ENCODE measurements at regions not wholly inside any gene's neighbourhood (a gene's known extent, or its start where the extent isn't known, plus 50 kb on each side); places are given as distances from the start of the nearest gene placed in this dataset.

GRCh38 chr12:94039199-94039840 is 109.1 kb upstream of the PLXNC1 start:
- no peak overlapping the region for H3K27ac ChIP-seq (ENCODE audit: low read depth in 1 of 3, low read length in 2 of 3)
- H3K27me3 ChIP-seq (ENCODE audit: control insufficient read depth in 3 of 3, insufficient read depth in 3 of 3, low read length in 3 of 3): no peaks in the 10 kb centered on the region
- H3K9me3 ChIP-seq (ENCODE audit: control insufficient read depth in 2 of 2, insufficient read depth in 1 of 2, low read depth in 1 of 2, low read length in 1 of 2): peaks cover 0 to 13% of the 10 kb centered on the region in 2 donors
- no peak overlapping the region for H3K4me3 ChIP-seq (ENCODE audit: low read depth in 1 of 3, low read length in 3 of 3)
- no peaks in the 10 kb centered on the region for H3K4me1 ChIP-seq (ENCODE audit: control insufficient read depth in 3 of 3, insufficient read depth in 2 of 3, low read depth in 1 of 3, low read length in 2 of 3)
- no peaks in the 10 kb centered on the region for H3K36me3 ChIP-seq (ENCODE audit: control insufficient read depth in 3 of 3, insufficient read depth in 2 of 3, low read depth in 1 of 3, low read length in 3 of 3)
- no peak for DNase-seq
- FAIRE-seq: no peak

DNA sequence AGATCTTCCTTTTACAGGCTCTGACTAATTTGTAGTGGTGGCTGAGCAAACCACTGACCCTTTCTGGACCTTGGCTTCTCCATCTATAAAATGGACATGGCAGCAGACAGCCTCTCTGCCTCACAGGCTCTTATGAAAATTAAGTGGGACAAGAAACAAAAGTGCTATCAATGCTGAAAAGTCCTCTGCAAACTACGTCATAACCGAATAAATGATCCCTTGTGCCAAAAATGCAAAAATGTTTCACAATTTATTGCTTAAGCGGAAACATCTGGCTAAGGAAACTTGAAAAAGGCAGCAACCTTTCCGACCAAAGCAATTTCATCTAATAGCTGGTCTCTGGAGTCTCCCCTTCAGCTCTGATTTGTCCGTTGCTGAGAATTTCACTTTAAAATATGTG is 108.5 kb upstream of the PLXNC1 start:
- no peak for FAIRE-seq
- no peaks in the 10 kb centered on the region for H3K27me3 ChIP-seq (ENCODE audit: control insufficient read depth in 3 of 3, insufficient read depth in 3 of 3, low read length in 3 of 3)
- WGBS, 3 donors: 73 to 92% (median 84%) methylated on average over 5 of the region's 5 CpGs
- H3K9me3 ChIP-seq (ENCODE audit: control insufficient read depth in 2 of 2, insufficient read depth in 1 of 2, low read depth in 1 of 2, low read length in 1 of 2): peaks cover 0 to 9% of the 10 kb centered on the region in 2 donors
- H3K36me3 ChIP-seq (ENCODE audit: control insufficient read depth in 3 of 3, insufficient read depth in 2 of 3, low read depth in 1 of 3, low read length in 3 of 3): no peaks in the 10 kb centered on the region
- no peak overlapping the region for H3K27ac ChIP-seq (ENCODE audit: low read depth in 1 of 3, low read length in 2 of 3)
- no peak overlapping the region for H3K4me3 ChIP-seq (ENCODE audit: low read depth in 1 of 3, low read length in 3 of 3)
- DNase-seq: no peak
- no peaks in the 10 kb centered on the region for H3K4me1 ChIP-seq (ENCODE audit: control insufficient read depth in 3 of 3, insufficient read depth in 2 of 3, low read depth in 1 of 3, low read length in 2 of 3)

DNA sequence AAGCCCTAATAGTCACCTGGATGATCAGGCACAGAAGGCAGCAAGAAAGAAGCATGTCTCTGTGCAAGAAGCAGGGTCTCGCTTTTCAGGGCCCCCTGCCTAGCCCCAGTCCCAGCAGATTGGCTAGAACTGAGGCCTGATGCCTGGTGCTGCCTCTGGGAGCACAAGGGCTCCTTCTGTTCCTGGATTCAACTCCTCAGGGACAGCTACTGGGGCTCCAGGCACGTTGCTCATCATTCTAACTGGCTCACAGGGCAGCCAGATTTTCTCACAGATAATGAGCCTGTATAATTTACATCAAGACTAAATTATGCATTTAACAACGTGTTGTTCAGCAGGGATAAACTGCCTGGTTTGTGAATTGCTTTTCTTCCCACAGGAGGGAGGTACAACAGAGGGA is 106.5 kb upstream of the PLXNC1 start:
- Histone ChIP-seq H3K27me3 (ENCODE audit: control insufficient read depth in 3 of 3, insufficient read depth in 3 of 3, low read length in 3 of 3) (no peaks in the 10 kb centered on the region), H3K9me3 (ENCODE audit: control insufficient read depth in 2 of 2, insufficient read depth in 1 of 2, low read depth in 1 of 2, low read length in 1 of 2) (peaks cover 0 to 9% of the 10 kb centered on the region in 2 donors), H3K27ac (ENCODE audit: low read depth in 1 of 3, low read length in 2 of 3) (no peak overlapping the region), H3K36me3 (ENCODE audit: control insufficient read depth in 3 of 3, insufficient read depth in 2 of 3, low read depth in 1 of 3, low read length in 3 of 3) (no peaks in the 10 kb centered on the region), H3K4me1 (ENCODE audit: control insufficient read depth in 3 of 3, insufficient read depth in 2 of 3, low read depth in 1 of 3, low read length in 2 of 3) (no peaks in the 10 kb centered on the region), H3K4me3 (ENCODE audit: low read depth in 1 of 3, low read length in 3 of 3) (no peak overlapping the region)
- DNase-seq: no peak
- FAIRE-seq: no peak
- 38 to 57% (median 50%) methylated on average over 3 of the region's 3 CpGs for WGBS, 3 donors

- peaks cover 0 to 9% of the 10 kb centered on the region in 2 donors for H3K9me3 ChIP-seq (ENCODE audit: control insufficient read depth in 2 of 2, insufficient read depth in 1 of 2, low read depth in 1 of 2, low read length in 1 of 2)
- no peak overlapping the region for H3K27ac ChIP-seq (ENCODE audit: low read depth in 1 of 3, low read length in 2 of 3)
- no peaks in the 10 kb centered on the region for H3K4me1 ChIP-seq (ENCODE audit: control insufficient read depth in 3 of 3, insufficient read depth in 2 of 3, low read depth in 1 of 3, low read length in 2 of 3)
- DNase-seq (no peak), FAIRE-seq (no peak)
- 90 to 95% (median 92%) methylated on average over 4 of the region's 4 CpGs for WGBS, 3 donors
- no peak overlapping the region for H3K4me3 ChIP-seq (ENCODE audit: low read depth in 1 of 3, low read length in 3 of 3)
- no peaks in the 10 kb centered on the region for H3K27me3 ChIP-seq (ENCODE audit: control insufficient read depth in 3 of 3, insufficient read depth in 3 of 3, low read length in 3 of 3)
- no peaks in the 10 kb centered on the region for H3K36me3 ChIP-seq (ENCODE audit: control insufficient read depth in 3 of 3, insufficient read depth in 2 of 3, low read depth in 1 of 3, low read length in 3 of 3)
Observed at GRCh38 chr12:94042321-94042720, 106.1 kb upstream of the PLXNC1 start.

- H3K27me3 ChIP-seq (ENCODE audit: control insufficient read depth in 3 of 3, insufficient read depth in 3 of 3, low read length in 3 of 3): no peaks in the 10 kb centered on the region
- H3K4me3 ChIP-seq (ENCODE audit: low read depth in 1 of 3, low read length in 3 of 3): no peak overlapping the region
- H3K4me1 ChIP-seq (ENCODE audit: control insufficient read depth in 3 of 3, insufficient read depth in 2 of 3, low read depth in 1 of 3, low read length in 2 of 3): no peaks in the 10 kb centered on the region
- no peaks in the 10 kb centered on the region for H3K36me3 ChIP-seq (ENCODE audit: control insufficient read depth in 3 of 3, insufficient read depth in 2 of 3, low read depth in 1 of 3, low read length in 3 of 3)
- DNase-seq (peak in 1 of 2 donors; percentile 81), FAIRE-seq (no peak)
- H3K27ac ChIP-seq (ENCODE audit: low read depth in 1 of 3, low read length in 2 of 3): no peak overlapping the region
- peaks cover 0 to 3% of the 10 kb centered on the region in 2 donors for H3K9me3 ChIP-seq (ENCODE audit: control insufficient read depth in 2 of 2, insufficient read depth in 1 of 2, low read depth in 1 of 2, low read length in 1 of 2)
- 77 to 84% (median 80%) methylated on average over 7 of the region's 7 CpGs for WGBS, 3 donors
Observed at GRCh38 chr12:94046626-94047410, 101.6 kb upstream of the PLXNC1 start.

DNA sequence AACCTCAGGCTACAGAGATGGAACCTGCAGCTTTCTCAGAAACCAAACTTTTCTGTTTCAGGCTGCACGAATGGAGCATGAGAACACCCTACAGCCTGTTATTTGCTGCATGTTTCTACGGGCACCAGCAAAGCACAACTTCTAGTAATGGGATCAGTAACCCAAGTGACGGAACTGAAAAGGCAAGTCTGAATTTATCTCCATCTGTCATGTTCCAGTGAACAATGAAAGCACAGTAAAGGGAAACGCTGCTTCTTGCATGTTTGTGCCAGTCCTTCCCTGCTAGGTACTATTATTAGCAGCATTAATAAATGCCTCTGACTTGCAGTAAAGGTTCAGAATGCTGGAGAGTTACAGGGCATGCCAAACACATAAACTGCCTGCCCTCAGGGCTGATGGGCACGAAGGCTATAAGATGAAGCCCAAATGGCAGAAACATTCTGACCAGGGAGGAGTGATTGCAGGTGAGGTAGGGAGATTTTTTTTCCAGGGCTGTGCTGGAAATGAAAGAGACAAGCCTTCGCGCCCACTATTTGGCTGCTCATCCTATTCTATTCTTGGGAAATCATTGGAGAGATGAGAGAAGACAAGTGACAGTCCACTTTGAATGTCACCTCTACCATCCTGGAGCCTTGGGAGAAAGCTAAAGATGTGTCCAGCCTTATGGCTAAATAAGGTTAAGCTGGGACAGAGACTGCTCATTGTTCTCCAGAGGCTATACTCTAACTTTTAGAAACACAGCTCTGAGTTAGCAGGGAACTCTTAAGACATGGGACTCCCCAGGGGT is 100.4 kb upstream of the PLXNC1 start:
- Histone ChIP-seq H3K36me3 (ENCODE audit: control insufficient read depth in 3 of 3, insufficient read depth in 2 of 3, low read depth in 1 of 3, low read length in 3 of 3) (no peaks in the 10 kb centered on the region), H3K9me3 (ENCODE audit: control insufficient read depth in 2 of 2, insufficient read depth in 1 of 2, low read depth in 1 of 2, low read length in 1 of 2) (peaks cover 0 to 3% of the 10 kb centered on the region in 2 donors), H3K27me3 (ENCODE audit: control insufficient read depth in 3 of 3, insufficient read depth in 3 of 3, low read length in 3 of 3) (no peaks in the 10 kb centered on the region), H3K27ac (ENCODE audit: low read depth in 1 of 3, low read length in 2 of 3) (no peak overlapping the region), H3K4me3 (ENCODE audit: low read depth in 1 of 3, low read length in 3 of 3) (no peak overlapping the region), H3K4me1 (ENCODE audit: control insufficient read depth in 3 of 3, insufficient read depth in 2 of 3, low read depth in 1 of 3, low read length in 2 of 3) (peaks cover 0 to 2% (median 0%) of the 10 kb centered on the region in 3 donors)
- no peak for DNase-seq
- 74 to 79% (median 77%) methylated on average over 7 of the region's 7 CpGs for WGBS, 3 donors
- no peak for FAIRE-seq

- 80 to 88% (median 87%) methylated on average over 3 of the region's 3 CpGs for WGBS, 3 donors
- Histone ChIP-seq H3K4me1 (ENCODE audit: control insufficient read depth in 3 of 3, insufficient read depth in 2 of 3, low read depth in 1 of 3, low read length in 2 of 3) (peaks cover 0 to 8% (median 0%) of the 10 kb centered on the region in 3 donors), H3K9me3 (ENCODE audit: control insufficient read depth in 2 of 2, insufficient read depth in 1 of 2, low read depth in 1 of 2, low read length in 1 of 2) (peaks cover 0 to 5% of the 10 kb centered on the region in 2 donors), H3K27ac (ENCODE audit: low read depth in 1 of 3, low read length in 2 of 3) (no peak overlapping the region), H3K4me3 (ENCODE audit: low read depth in 1 of 3, low read length in 3 of 3) (no peak overlapping the region), H3K27me3 (ENCODE audit: control insufficient read depth in 3 of 3, insufficient read depth in 3 of 3, low read length in 3 of 3) (no peaks in the 10 kb centered on the region), H3K36me3 (ENCODE audit: control insufficient read depth in 3 of 3, insufficient read depth in 2 of 3, low read depth in 1 of 3, low read length in 3 of 3) (no peaks in the 10 kb centered on the region)
- no peak for DNase-seq
- FAIRE-seq: no peak
Observed at GRCh38 chr12:94048757-94049156, 99.6 kb upstream of the PLXNC1 start.

DNA sequence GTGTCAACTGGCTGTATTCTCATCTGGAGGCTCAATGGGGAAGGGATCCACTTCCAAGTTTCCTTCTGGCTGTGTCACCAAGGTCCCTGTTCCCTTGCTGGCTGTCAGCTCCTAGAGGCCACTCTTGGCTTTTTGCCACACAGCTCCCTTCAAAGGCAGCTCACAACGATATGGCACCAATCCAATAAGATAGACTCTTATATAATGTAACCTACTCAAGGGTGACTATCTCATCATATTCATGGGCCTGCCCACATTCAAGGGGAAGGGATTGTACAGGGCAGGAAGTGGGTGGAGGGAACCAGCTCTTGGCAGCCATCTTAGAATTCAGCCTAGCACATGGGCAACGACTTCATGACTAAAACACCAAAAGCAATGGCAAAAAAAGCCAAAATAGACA is 98.7 kb upstream of the PLXNC1 start:
- Histone ChIP-seq H3K27me3 (ENCODE audit: control insufficient read depth in 3 of 3, insufficient read depth in 3 of 3, low read length in 3 of 3) (no peaks in the 10 kb centered on the region), H3K4me3 (ENCODE audit: low read depth in 1 of 3, low read length in 3 of 3) (no peak overlapping the region), H3K36me3 (ENCODE audit: control insufficient read depth in 3 of 3, insufficient read depth in 2 of 3, low read depth in 1 of 3, low read length in 3 of 3) (no peaks in the 10 kb centered on the region), H3K9me3 (ENCODE audit: control insufficient read depth in 2 of 2, insufficient read depth in 1 of 2, low read depth in 1 of 2, low read length in 1 of 2) (peaks cover under 1 to 15% of the 10 kb centered on the region in 2 donors), H3K27ac (ENCODE audit: low read depth in 1 of 3, low read length in 2 of 3) (no peak overlapping the region), H3K4me1 (ENCODE audit: control insufficient read depth in 3 of 3, insufficient read depth in 2 of 3, low read depth in 1 of 3, low read length in 2 of 3) (peaks cover 0 to 8% (median 0%) of the 10 kb centered on the region in 3 donors)
- no peak for FAIRE-seq
- WGBS, 3 donors: 49 to 71% (median 57%) methylated on average over 2 of the region's 2 CpGs
- peak in 1 of 2 donors; percentile 90 for DNase-seq

Data from small intestine (tissue), 7 donors.